Gastrocnemius medialis (tissue), 4 donors: ENCODE measurements at regions not wholly inside any gene's neighbourhood (a gene's known extent, or its start where the extent isn't known, plus 50 kb on each side); places are given as distances from the start of the nearest gene placed in this dataset.
"Not testable (repeated sequence)": the region's sequence is repeated elsewhere in the genome, so short reads cannot be mapped to it uniquely, and the experiment has no call there.

ENCODE experiments used
- ATAC-seq, 2 donors: fragments of 150-250 bp; one replicate each; pipeline ENCODE4 v1.9.1; 2016
- DNase-seq, 2 donors: peaks; one replicate each; pipeline ENCODE4 v3.0.0-alpha.2; 2019
- H3K27ac ChIP-seq, 4 donors: fragments of 200-600 bp; sonication (generic); 1 replicate in 1 of 4; 2 replicates in 3 of 4; pipeline ENCODE4 v1.5.1; 2016 to 2018; ENCODE audit warnings: mild to moderate bottlenecking in 2 of 4, moderate library complexity in 1 of 4
- H3K27me3 ChIP-seq, 3 donors: fragments of 200-600 bp; sonication (generic) in 2 of 3; 1 replicate in 1 of 3; 2 replicates in 2 of 3; pipeline versions ENCODE4 v1.5.1 to v1.6.0; 2016 to 2019; ENCODE audit warnings: mild to moderate bottlenecking in 1 of 3, moderate library complexity in 1 of 3
- H3K36me3 ChIP-seq, 2 donors: fragments of 200-600 bp; sonication (generic) in 1 of 2; one replicate each; pipeline ENCODE4 v1.5.1; 2017 to 2018
- H3K4me1 ChIP-seq, 2 donors: fragments of 200-600 bp; sonication (generic) in 1 of 2; one replicate each; pipeline ENCODE4 v1.5.1; 2016 to 2017; ENCODE audit warnings: mild to moderate bottlenecking in 2 of 2
- H3K4me3 ChIP-seq, 4 donors: fragments of 200-600 bp; sonication (generic) in 3 of 4; 1 replicate in 1 of 4; 2 replicates in 3 of 4; pipeline ENCODE4 v1.5.1; 2016 to 2019; ENCODE audit warnings: mild to moderate bottlenecking in 2 of 4
- H3K9me3 ChIP-seq, 3 donors: fragments of 200-600 bp; sonication (generic) in 2 of 3; 1 replicate in 1 of 3; 2 replicates in 2 of 3; pipeline ENCODE4 v1.5.1; 2016 to 2019
- CTCF ChIP-seq, 5 experiments: fragments of 450-650 bp in 3 of 5; fragments of 200-600 bp in 2 of 5; sonication (generic) in 2 of 5; IDR thresholded peaks in 4 of 5; conservative IDR thresholded peaks in 1 of 5; 1 replicate in 4 of 5; 2 replicates in 1 of 5; pipeline ENCODE4 v1.5.1; 2016 to 2019; ENCODE audit warnings: antibody characterized with exemption in 5 of 5, mild to moderate bottlenecking in 3 of 5, moderate library complexity in 3 of 5
- POLR2A ChIP-seq, 2 donors: fragments of 450-650 bp; IDR thresholded peaks; one replicate each; pipeline ENCODE4 v1.6.1; 2017; ENCODE audit warnings: antibody characterized with exemption in 2 of 2, mild to moderate bottlenecking in 2 of 2, moderate library complexity in 2 of 2
- in situ Hi-C, 4 donors: fragments of 200-750 bp; cut with MboI; loops; one replicate each; pipeline versions ENCODE4 v1.15.0 to v1.8.0; 2017; ENCODE audit warnings: low sequenced_read_pairs in 4 of 4
- intact Hi-C: fragments of 100-400 bp; cut with DNase I; formaldehyde crosslinking; loops from one replicate; pipeline ENCODE4 v1.15.1; 2023; ENCODE audit warnings: low total_unique reads

GRCh38 chr5:36801523-36801922, 75.0 kb upstream of the NIPBL start:
- Histone ChIP-seq H3K4me3 (no peak overlapping the region), H3K9me3 (no peaks in the 10 kb centered on the region), H3K36me3 (no peaks in the 10 kb centered on the region), H3K27me3 (no peaks in the 10 kb centered on the region), H3K4me1 (no peaks in the 10 kb centered on the region), H3K27ac (no peak overlapping the region)
- TF ChIP-seq POLR2A (IDR thresholded peaks at IDR 0.05) (no peak), CTCF (IDR thresholded peaks at IDR 0.05 in 4 of 5, conservative IDR thresholded peaks at IDR 0.05 in 1 of 5) (no peak)
- ATAC-seq: no peak
- DNase-seq: no peak
- intact Hi-C loops: no loop called here
- in situ Hi-C loops: no loop called here

- no peaks in the 10 kb centered on the region for H3K4me1 ChIP-seq
- no peak overlapping the region for H3K4me3 ChIP-seq
- no peak for TF ChIP-seq POLR2A (IDR thresholded peaks at IDR 0.05)
- TF ChIP-seq CTCF (IDR thresholded peaks at IDR 0.05 in 4 of 5, conservative IDR thresholded peaks at IDR 0.05 in 1 of 5): no peak
- no peak for DNase-seq
- no peaks in the 10 kb centered on the region for H3K9me3 ChIP-seq
- no peaks in the 10 kb centered on the region for H3K36me3 ChIP-seq
- ATAC-seq: no peak
- intact Hi-C loops: no loop called here
- in situ Hi-C loops: no loop called here
- no peak overlapping the region for H3K27ac ChIP-seq
- H3K27me3 ChIP-seq: no peaks in the 10 kb centered on the region
Measured at GRCh38 chr5:36802187-36802586, 74.4 kb upstream of the NIPBL start.

GRCh38 chr5:36813249-36813648, 63.3 kb upstream of the NIPBL start:
- H3K4me3 ChIP-seq, in situ Hi-C loops, H3K9me3 ChIP-seq, H3K27ac ChIP-seq, intact Hi-C loops, H3K36me3 ChIP-seq, ATAC-seq, H3K4me1 ChIP-seq, H3K27me3 ChIP-seq, DNase-seq: not testable (repeated sequence)

GRCh38 chr5:36815871-36816270, 60.7 kb upstream of the NIPBL start:
- no peaks in the 10 kb centered on the region for H3K27me3 ChIP-seq
- no peak for TF ChIP-seq CTCF (IDR thresholded peaks at IDR 0.05 in 4 of 5, conservative IDR thresholded peaks at IDR 0.05 in 1 of 5)
- no peak for TF ChIP-seq POLR2A (IDR thresholded peaks at IDR 0.05)
- no peaks in the 10 kb centered on the region for H3K4me1 ChIP-seq
- DNase-seq (no peak), ATAC-seq (no peak)
- no peak overlapping the region for H3K4me3 ChIP-seq
- no peak overlapping the region for H3K27ac ChIP-seq
- H3K36me3 ChIP-seq: no peaks in the 10 kb centered on the region
- intact Hi-C loops: no loop called here
- H3K9me3 ChIP-seq: no peaks in the 10 kb centered on the region
- in situ Hi-C loops: no loop called here

GRCh38 chr5:36820900-36821299, 55.7 kb upstream of the NIPBL start:
- ATAC-seq (no peak), DNase-seq (no peak)
- Histone ChIP-seq H3K27ac (no peak overlapping the region), H3K4me1 (no peaks in the 10 kb centered on the region), H3K9me3 (peaks cover 0 to 4% (median 0%) of the 10 kb centered on the region in 3 donors), H3K27me3 (no peaks in the 10 kb centered on the region), H3K36me3 (no peaks in the 10 kb centered on the region), H3K4me3 (no peak overlapping the region)
- TF ChIP-seq CTCF (IDR thresholded peaks at IDR 0.05 in 4 of 5, conservative IDR thresholded peaks at IDR 0.05 in 1 of 5) (no peak), POLR2A (IDR thresholded peaks at IDR 0.05) (no peak)
- intact Hi-C loops (no loop called here), in situ Hi-C loops (no loop called here)
